HG02642 (cell line): ENCODE measurements at regions not wholly inside any gene's neighbourhood (a gene's known extent, or its start where the extent isn't known, plus 50 kb on each side); places are given as distances from the start of the nearest gene placed in this dataset.
"Not testable (repeated sequence)": the region's sequence is repeated elsewhere in the genome, so short reads cannot be mapped to it uniquely, and the experiment has no call there.

Experiments used
- ATAC-seq: cut with Tn5 transposase; IDR thresholded peaks from one replicate; pipeline ENCODE4 v1.9.1; 2021; ENCODE audit warnings: mild to moderate bottlenecking; ENCODE audit not compliant: unreplicated experiment, poor library complexity

- no peak for ATAC-seq
These were observed 320.1 kb upstream of the TARS1 start for GRCh38 chr5:33120671-33121070.

GRCh38 chr5:33129309-33129708 lies 311.5 kb upstream of the TARS1 start:
- ATAC-seq: no peak

DNA sequence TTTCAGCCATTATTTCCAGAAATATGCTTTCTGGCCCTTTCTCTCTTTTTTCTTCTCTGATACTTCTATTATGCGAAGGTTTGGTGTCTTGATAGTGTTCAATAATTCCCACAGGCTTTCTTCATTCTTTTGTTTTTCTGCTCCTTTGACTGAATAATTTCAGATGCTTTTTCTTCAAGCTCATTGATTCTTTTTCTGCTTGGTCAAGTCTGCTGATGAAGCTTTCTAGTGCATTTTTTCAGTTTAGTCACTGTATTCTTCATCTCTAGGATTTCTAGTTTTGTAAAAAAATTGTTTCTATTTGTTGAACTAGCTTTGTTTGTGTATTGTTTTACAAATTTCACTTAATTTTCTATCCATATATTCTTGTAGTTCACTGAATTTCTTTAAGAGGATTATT lies 304.0 kb upstream of the TARS1 start:
- no peak for ATAC-seq

GRCh38 chr5:33138145-33138544 lies 302.6 kb upstream of the TARS1 start:
- not testable (repeated sequence) for ATAC-seq

GRCh38 chr5:33143405-33144123 lies 297.2 kb upstream of the TARS1 start:
- no peak for ATAC-seq

DNA sequence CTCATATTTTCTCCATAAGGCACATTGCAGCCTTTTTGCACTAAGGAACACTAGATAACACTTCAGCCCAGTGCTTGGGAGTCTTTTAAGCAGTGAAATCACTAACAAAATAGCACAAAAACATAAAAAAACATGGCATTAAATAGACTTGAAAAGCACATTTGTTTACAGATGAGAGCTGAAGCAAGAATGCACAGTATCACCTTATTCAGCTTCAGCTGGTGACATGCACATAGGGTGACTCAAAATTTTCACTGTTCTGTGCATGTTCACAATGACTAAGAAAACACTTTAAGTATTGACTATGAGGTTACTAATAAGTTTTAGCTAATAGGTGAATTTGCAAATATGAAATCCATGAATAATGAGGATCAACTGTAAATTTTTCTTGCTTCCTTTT lies 293.9 kb upstream of the TARS1 start:
- ATAC-seq: no peak

- no peak for ATAC-seq
These were observed 292.7 kb upstream of the TARS1 start for GRCh38 chr5:33148076-33148513.

DNA sequence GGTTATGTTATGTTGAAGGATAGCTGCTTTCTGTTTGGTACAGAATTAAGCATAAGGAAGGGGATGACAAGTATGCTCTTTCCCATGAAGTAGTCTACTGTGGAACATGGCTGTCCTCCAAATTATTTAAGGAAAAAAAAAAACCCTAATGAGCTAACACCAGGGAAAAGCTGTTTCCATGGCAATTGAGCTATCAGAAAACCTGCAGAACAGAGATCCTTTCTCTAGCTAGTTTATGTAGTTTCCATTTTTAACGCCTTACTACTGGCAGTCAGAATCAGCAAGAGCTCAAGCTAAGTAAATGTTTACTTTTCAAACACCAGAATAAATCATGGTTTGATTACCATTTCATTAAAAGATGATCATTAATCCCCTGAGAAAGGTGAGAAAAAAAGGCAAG lies 287.4 kb upstream of the TARS1 start:
- ATAC-seq: no peak

DNA sequence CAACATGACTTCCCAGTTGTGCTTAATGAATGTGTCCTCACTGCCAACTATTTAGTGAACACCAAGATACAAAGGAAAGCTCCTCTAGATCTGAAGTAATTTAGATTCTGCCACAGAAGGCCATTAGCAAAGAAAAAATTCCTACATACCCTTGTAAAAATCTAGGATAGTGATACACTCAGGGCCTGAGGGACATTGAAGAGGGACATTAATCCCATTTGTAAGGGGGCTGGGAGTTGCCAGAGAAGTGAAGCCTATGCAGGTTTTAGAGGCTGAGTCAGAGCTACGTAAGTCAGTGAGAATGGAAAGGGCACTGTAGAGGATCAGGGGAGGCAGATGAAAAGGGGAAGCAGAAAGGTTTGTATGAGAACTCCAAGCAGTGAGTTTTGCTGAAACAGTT lies 286.9 kb upstream of the TARS1 start:
- no peak for ATAC-seq

GRCh38 chr5:33160871-33161270 lies 279.9 kb upstream of the TARS1 start:
- no peak for ATAC-seq

DNA sequence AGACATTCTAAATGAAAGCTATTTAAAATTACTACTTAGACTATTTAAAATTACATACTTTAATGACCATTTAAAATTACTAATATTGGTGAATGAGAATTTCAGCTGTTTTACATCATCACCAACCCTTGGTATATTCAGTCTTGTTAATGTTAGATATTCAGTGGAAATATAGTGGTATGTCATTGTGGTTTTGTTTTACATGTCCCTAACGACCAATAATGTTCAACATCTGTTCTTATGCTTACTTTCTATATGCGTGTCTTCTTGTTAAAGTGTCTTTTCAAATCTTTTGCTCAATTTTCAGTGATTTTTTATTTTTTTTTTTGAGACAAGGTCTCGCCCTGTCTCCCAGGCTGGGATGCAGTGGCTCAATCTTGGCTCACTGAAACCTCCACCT lies 279.3 kb upstream of the TARS1 start:
- no peak for ATAC-seq

- ATAC-seq: no peak
These were observed 278.7 kb upstream of the TARS1 start for GRCh38 chr5:33162057-33162456.

DNA sequence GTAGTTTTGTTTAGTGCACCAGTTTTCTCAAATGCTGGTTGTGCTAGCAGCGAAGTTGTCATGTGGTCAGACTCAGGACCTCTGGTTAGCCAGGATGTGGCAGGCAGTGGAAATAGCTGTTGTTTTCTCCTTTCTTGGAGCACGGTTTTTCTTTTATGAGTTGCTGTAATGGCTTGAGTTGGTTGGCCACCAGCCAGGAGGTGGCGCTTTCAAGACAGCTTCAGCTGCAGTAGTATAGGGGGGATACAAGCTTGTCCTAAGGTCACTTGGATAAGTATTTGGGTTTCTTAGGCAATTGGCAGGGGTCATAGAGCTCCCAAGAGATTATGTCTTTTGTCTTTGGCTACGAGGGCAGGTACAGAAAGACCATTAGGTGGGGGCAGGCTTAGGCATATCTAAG lies 274.2 kb upstream of the TARS1 start:
- no peak for ATAC-seq

DNA sequence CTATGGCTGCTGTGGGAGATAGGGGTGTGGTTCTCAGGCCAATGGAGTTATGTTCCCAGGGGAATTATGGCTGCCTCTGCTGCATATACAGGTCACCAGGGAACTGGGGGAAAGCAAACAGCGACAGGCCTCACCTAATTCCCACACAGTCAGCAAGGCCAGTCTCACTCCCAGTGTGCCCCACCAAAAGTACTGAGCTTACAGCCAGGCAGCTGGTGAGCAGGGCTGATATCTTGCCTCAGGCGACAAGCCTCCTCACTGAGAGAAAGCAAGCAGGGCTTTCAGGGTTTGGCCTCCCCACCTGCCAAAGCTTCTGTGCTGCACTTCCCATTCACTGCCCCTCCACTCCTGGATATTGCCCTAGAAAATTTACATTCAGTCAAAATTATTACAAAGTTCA lies 273.8 kb upstream of the TARS1 start:
- ATAC-seq: no peak

DNA sequence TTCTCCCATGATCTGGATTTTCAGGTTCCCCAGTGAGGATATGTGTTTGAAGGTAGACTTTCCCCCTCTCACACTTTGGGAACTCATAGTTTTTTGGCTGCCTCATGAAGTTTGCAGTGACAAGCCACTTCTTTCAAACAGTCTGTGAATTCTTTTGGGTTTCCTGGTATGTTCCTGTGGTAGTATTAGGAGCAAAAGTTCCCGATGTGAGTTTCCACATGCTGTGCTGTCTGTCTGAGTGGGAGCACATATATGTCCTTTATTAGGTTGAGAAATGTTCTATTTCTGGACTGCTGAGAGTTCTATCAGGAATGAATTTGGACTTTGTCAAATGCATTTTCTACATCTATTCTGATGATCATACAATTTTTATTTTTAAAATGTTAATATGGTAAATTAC lies 273.2 kb upstream of the TARS1 start:
- ATAC-seq: no peak

DNA sequence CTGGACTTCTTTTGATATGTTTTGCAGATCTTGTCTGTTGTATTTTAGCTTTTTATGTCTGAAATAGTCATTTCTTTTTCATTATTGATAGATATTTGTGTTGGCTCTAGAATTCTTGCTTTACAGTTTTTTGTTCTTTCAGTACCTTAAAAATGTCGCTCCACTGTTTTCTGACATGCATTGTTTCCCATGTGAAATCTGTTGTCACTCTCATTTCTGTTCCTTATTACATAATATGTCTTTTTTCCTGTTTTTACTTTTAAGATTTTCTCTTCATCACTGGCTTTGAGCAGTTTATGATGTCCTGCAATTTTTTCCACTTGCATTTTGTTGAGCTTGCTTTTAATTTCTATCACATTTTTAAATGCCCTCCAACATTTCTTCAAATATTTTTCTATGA lies 270.4 kb upstream of the TARS1 start:
- no peak for ATAC-seq

GRCh38 chr5:33174383-33174782 lies 266.4 kb upstream of the TARS1 start:
- no peak for ATAC-seq

GRCh38 chr5:33179301-33179700 lies 261.5 kb upstream of the TARS1 start:
- no peak for ATAC-seq

DNA sequence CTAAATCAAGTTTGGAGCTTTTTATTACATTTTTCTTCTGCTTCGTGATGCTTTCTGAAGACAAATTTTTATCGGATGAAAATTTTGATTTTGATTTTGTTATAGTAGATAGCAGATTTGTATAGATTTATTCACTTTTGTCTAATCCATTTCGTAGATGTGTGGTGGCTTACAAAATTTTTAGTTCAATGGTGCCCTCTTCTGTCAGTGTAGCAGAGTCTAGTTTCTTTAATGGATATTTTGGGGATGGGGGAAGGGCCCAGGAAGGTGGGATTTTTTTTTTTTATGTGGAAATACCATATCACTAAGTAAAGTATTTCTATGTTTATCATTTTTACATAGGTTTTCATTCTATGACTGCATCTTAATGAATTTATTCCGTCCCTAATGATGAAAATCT lies 259.9 kb upstream of the TARS1 start:
- ATAC-seq: no peak

DNA sequence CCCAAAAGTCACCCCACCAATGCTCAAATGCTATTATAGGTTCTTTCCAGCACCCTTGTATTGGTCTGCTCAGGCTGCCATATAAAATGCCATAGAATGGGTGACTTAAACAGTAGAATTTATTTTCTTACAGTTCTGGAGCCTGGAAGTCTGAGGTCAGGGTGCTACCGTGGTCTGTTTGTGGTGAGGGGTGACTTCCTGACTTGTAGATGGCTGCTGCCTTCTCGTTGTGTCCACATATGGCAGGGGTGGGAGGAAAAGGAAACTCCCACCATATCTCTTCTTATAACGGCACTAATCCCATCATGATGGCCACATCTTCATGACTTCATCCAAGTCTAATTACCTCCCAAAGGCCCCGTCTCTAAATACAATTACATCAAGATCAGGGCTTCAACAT lies 257.8 kb upstream of the TARS1 start:
- ATAC-seq: no peak

GRCh38 chr5:33184367-33184766 lies 256.4 kb upstream of the TARS1 start:
- no peak for ATAC-seq

GRCh38 chr5:33188089-33188488 lies 252.7 kb upstream of the TARS1 start:
- ATAC-seq: no peak

DNA sequence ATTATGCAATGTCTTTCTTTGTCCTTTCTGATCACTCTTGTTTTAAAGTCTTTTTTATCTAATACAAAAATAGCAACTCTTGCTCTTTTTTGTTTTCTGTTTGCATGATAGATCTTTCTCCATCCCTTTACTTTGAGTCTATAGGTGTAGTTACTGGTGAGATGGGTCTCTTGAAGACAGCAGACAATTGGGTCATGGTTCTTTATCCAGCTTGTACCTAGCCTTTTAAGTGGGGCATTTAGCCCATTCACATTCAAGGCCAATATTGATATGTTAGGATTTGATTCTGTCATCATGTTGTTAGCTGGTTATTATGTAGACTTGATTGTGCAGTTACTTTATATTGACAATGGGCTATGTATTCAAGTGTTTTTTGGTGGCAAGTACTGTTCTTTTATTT lies 245.9 kb upstream of the TARS1 start:
- no peak for ATAC-seq
